ENCODE measurements at regions not wholly inside any gene's neighbourhood (a gene's known extent, or its start where the extent isn't known, plus 50 kb on each side); places are given as distances from the start of the nearest gene placed in this dataset.

DNA sequence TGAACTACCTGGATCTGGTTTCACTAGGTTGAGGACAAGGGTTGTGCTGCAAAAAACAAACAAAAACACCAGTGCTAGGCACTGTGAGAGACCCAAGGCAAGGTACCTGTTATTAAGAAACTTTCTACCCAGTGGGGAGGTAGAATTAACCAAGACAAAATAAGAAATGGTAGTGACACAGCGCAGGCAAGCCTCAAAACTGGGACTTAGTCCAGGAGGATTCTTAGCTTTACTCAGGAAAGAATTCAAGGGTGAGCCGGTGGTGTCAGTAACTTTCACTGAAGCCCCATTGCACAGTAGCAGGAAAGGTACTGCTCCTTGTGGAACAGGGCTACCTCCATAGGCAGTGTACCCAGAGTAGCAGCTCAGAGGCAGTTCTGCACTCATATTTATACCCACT, 131.6 kb downstream of the SCG2 start:
- no peak for TF ChIP-seq CTCF (conservative IDR thresholded peaks at IDR 0.05 in 1 of 2, IDR thresholded peaks at IDR 0.05 in 1 of 2; ENCODE audit: extremely low read depth in 1 of 2, insufficient read depth in 1 of 2, low read depth in 1 of 2, low read length in 2 of 2)
- no peak for TF ChIP-seq EZH2 (IDR thresholded peaks at IDR 0.05; ENCODE audit: borderline replicate concordance, low read length)

Data from mammary epithelial cell (primary cell).